ENCODE measurements at regions not wholly inside any gene's neighbourhood (a gene's known extent, or its start where the extent isn't known, plus 50 kb on each side); places are given as distances from the start of the nearest gene placed in this dataset.

- Histone ChIP-seq H3K4me1 (no peaks in the 10 kb centered on the region), H3K9me3 (no peaks in the 10 kb centered on the region), H3K4me3 (no peak overlapping the region), H3K36me3 (no peaks in the 10 kb centered on the region), H3K27me3 (peaks cover 0 to 3% (median 0%) of the 10 kb centered on the region in 3 donors), H3K27ac (no peak overlapping the region)
- ATAC-seq, result no peak
- intact Hi-C loops (cut with DNase I; ENCODE audit: low total_unique reads) (no loop called here), in situ Hi-C loops (cut with MboI; ENCODE audit: low sequenced_read_pairs in 4 of 4) (no loop called here)
- no peak for DNase-seq
- TF ChIP-seq, protein P1, sequence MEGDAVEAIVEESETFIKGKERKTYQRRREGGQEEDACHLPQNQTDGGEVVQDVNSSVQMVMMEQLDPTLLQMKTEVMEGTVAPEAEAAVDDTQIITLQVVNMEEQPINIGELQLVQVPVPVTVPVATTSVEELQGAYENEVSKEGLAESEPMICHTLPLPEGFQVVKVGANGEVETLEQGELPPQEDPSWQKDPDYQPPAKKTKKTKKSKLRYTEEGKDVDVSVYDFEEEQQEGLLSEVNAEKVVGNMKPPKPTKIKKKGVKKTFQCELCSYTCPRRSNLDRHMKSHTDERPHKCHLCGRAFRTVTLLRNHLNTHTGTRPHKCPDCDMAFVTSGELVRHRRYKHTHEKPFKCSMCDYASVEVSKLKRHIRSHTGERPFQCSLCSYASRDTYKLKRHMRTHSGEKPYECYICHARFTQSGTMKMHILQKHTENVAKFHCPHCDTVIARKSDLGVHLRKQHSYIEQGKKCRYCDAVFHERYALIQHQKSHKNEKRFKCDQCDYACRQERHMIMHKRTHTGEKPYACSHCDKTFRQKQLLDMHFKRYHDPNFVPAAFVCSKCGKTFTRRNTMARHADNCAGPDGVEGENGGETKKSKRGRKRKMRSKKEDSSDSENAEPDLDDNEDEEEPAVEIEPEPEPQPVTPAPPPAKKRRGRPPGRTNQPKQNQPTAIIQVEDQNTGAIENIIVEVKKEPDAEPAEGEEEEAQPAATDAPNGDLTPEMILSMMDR (IDR thresholded peaks at IDR 0.05 in 4 of 5, conservative IDR thresholded peaks at IDR 0.05 in 1 of 5), result no peak
- no peak for TF ChIP-seq POLR2A (IDR thresholded peaks at IDR 0.05)
Measured at GRCh38 chr12:131192951-131193350, 239.2 kb downstream of the ADGRD1 start.

- ATAC-seq (no peak), DNase-seq (no peak)
- in situ Hi-C loops (cut with MboI; ENCODE audit: low sequenced_read_pairs in 4 of 4), result no loop called here
- H3K9me3 ChIP-seq, result no peaks in the 10 kb centered on the region
- no peaks in the 10 kb centered on the region for H3K4me1 ChIP-seq
- intact Hi-C loops (cut with DNase I; ENCODE audit: low total_unique reads), result no loop called here
- H3K27me3 ChIP-seq, result peaks cover 0 to 3% (median 0%) of the 10 kb centered on the region in 3 donors
- no peak for TF ChIP-seq POLR2A (IDR thresholded peaks at IDR 0.05)
- TF ChIP-seq, protein P1 (IDR thresholded peaks at IDR 0.05 in 4 of 5, conservative IDR thresholded peaks at IDR 0.05 in 1 of 5), result no peak
- no peaks in the 10 kb centered on the region for H3K36me3 ChIP-seq
- H3K4me3 ChIP-seq, result no peak overlapping the region
- H3K27ac ChIP-seq, result no peak overlapping the region
Measured at GRCh38 chr12:131194166-131194565, 240.5 kb downstream of the ADGRD1 start.

DNA sequence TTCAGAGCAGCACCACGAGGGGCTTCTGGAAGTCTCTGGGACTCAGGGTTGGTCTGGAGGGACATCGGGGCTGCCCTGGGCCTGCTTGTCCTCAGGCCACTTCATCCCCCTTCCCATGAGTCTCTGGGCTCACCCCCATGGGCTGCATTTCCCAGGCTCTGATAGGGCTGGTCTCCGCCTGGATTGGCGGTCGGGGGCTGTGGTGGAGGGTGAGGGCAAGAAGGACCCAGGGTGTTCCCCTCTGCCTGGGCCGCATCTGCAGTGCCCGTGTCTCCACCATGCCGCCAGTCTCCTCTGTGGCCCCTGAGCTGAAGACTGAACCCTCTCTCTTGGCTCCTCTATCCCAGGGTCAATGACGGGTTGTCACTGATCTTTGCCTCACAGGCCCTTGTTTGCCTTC, 242.1 kb downstream of the ADGRD1 start:
- intact Hi-C loops (cut with DNase I; ENCODE audit: low total_unique reads), result no loop called here
- H3K4me1 ChIP-seq, result no peaks in the 10 kb centered on the region
- H3K27ac ChIP-seq, result no peak overlapping the region
- H3K36me3 ChIP-seq, result no peaks in the 10 kb centered on the region
- H3K9me3 ChIP-seq, result no peaks in the 10 kb centered on the region
- DNase-seq (no peak), ATAC-seq (no peak)
- in situ Hi-C loops (cut with MboI; ENCODE audit: low sequenced_read_pairs in 4 of 4), result no loop called here
- TF ChIP-seq, protein P1 (IDR thresholded peaks at IDR 0.05 in 4 of 5, conservative IDR thresholded peaks at IDR 0.05 in 1 of 5), result no peak
- TF ChIP-seq POLR2A (IDR thresholded peaks at IDR 0.05), result no peak
- H3K27me3 ChIP-seq, result peaks cover 0 to 3% (median 0%) of the 10 kb centered on the region in 3 donors
- H3K4me3 ChIP-seq, result no peak overlapping the region

- Histone ChIP-seq H3K4me3 (no peak overlapping the region), H3K27me3 (peaks cover 0 to 3% (median 0%) of the 10 kb centered on the region in 3 donors), H3K9me3 (no peaks in the 10 kb centered on the region), H3K36me3 (no peaks in the 10 kb centered on the region), H3K27ac (no peak overlapping the region), H3K4me1 (no peaks in the 10 kb centered on the region)
- DNase-seq (no peak), ATAC-seq (no peak)
- TF ChIP-seq, protein P1 (IDR thresholded peaks at IDR 0.05 in 4 of 5, conservative IDR thresholded peaks at IDR 0.05 in 1 of 5), result no peak
- TF ChIP-seq POLR2A (IDR thresholded peaks at IDR 0.05), result no peak
- intact Hi-C loops (cut with DNase I; ENCODE audit: low total_unique reads), result no loop called here
- in situ Hi-C loops (cut with MboI; ENCODE audit: low sequenced_read_pairs in 4 of 4), result no loop called here
Measured at GRCh38 chr12:131196220-131196619, 242.5 kb downstream of the ADGRD1 start.

DNA sequence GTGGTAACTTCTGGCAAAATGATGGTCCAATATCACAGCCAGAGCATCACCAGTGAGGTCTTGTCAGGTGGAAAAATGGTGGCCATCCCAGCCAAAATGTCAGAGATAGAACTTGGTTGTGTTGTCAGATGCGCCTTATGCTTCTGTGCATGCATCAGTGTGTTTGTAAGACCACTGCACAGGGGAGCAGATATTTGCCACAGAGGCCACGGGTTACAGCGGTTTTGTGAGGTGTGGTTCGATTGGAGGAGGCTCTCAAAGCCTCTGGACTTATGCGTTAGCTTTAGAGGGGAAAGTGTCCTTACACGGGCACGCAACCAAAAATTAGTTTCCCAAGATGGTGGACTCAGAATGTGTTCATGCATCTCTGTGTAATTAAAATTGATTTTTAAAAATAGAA, 243.8 kb downstream of the ADGRD1 start:
- intact Hi-C loops (cut with DNase I; ENCODE audit: low total_unique reads) (no loop called here), in situ Hi-C loops (cut with MboI; ENCODE audit: low sequenced_read_pairs in 4 of 4) (no loop called here)
- H3K36me3 ChIP-seq, result no peaks in the 10 kb centered on the region
- H3K9me3 ChIP-seq, result no peaks in the 10 kb centered on the region
- H3K27ac ChIP-seq, result no peak overlapping the region
- H3K27me3 ChIP-seq, result peaks cover 0 to 3% (median 0%) of the 10 kb centered on the region in 3 donors
- no peaks in the 10 kb centered on the region for H3K4me1 ChIP-seq
- no peak overlapping the region for H3K4me3 ChIP-seq
- DNase-seq (no peak), ATAC-seq (no peak)
- TF ChIP-seq, protein P1 (IDR thresholded peaks at IDR 0.05 in 4 of 5, conservative IDR thresholded peaks at IDR 0.05 in 1 of 5), result no peak
- no peak for TF ChIP-seq POLR2A (IDR thresholded peaks at IDR 0.05)

All from gastrocnemius medialis (tissue), 4 donors.